Left renal pelvis (tissue), 4 donors: ENCODE measurements at regions not wholly inside any gene's neighbourhood (a gene's known extent, or its start where the extent isn't known, plus 50 kb on each side); places are given as distances from the start of the nearest gene placed in this dataset.

ENCODE experiments used
- DNase-seq, 4 donors: peaks; one replicate each; pipeline ENCODE4 v3.0.0-alpha.2; 2013; ENCODE audit warnings: low read depth in 4 of 4, low spot score in 3 of 4

GRCh38 chr4:32169841-32170240, 1449.7 kb downstream of the PCDH7 start:
- DNase-seq: no peak

GRCh38 chr4:32172086-32172485, 1451.9 kb downstream of the PCDH7 start:
- no peak for DNase-seq

- no peak for DNase-seq
Observed at GRCh38 chr4:32172761-32173160, 1452.6 kb downstream of the PCDH7 start.

DNA sequence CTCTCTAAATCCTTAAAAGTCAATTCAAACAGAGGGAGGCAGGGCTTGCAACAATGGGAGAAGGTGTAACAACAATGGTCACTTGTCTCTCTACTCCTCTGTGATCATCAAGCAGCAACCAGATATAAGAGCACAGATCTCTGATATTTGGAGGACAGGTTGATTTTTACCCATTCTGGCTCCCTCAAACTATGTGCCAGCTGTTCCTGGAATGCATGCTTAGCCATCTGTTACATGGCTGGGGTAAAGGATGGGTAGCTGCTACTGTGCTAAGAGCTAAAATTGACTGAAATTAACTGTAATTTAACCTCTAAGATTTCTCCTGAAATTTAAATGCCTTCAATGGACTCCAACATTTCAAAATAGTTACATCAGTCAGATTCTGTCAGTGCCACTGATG, 1459.9 kb downstream of the PCDH7 start:
- DNase-seq: no peak

- no peak for DNase-seq
Observed at GRCh38 chr4:32184186-32184585, 1464.0 kb downstream of the PCDH7 start.

- DNase-seq: no peak
Observed at GRCh38 chr4:32189130-32189529, 1469.0 kb downstream of the PCDH7 start.

- no peak for DNase-seq
Observed at GRCh38 chr4:32189788-32190187, 1469.6 kb downstream of the PCDH7 start.

- no peak for DNase-seq
Observed at GRCh38 chr4:32191961-32192360, 1471.8 kb downstream of the PCDH7 start.

- DNase-seq: no peak
Observed at GRCh38 chr4:32192363-32192762, 1472.2 kb downstream of the PCDH7 start.

- no peak for DNase-seq
Observed at GRCh38 chr4:32192991-32193390, 1472.8 kb downstream of the PCDH7 start.

DNA sequence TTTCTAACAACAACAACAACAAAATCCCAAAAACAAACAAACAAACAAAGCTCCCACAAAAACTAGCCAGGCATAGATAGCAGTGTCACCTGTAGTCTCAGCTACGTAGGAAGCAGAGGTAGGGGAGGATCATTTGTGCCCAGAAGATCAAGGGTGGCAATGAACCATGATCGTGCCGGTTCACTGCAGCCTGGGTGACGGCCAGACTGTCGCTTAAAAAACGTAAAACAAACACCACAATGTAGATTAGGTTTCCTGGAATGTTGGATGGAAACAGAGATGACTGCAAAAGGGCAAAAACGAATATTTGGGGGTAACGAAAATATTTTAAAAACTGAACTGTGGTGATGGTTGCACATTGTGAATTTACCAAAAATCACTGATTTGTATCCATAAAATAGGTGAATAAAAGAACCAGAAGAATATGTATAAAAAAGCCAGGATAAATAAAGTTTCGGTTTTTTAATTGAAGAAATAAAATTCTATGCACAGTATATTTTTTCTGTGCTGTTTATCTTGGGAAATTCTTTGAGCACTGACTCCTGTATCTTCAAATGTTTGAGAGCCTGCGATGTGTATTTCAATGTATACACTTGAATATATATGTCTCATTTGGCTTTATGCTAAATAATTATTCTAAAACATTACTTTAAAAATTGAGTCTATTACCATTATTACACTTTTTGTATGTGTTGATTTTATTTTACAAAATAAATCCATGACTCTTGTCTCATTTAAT, 1477.0 kb downstream of the PCDH7 start:
- DNase-seq: peak in 2 of 4 donors; percentile 11 to 14

DNA sequence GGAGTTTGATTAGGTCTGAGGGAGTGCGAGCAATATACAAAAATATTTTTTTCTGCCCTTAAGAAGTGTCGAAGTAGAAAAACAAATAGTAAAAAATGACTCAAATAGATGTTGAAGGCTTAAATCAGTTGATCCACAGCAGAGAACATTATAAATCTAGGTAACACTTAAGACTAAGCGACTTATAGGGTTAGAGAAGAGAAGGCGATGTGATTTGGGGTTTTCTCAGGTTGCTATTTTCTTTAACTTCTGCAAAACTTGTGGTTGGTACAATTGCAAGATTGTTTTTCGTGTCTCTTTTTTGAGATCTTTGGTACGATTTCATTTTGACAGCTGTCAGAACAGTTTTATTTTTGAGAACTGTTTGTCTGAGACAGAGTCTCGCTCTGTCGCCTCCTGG, 1479.5 kb downstream of the PCDH7 start:
- no peak for DNase-seq

- DNase-seq: no peak
Observed at GRCh38 chr4:32203340-32203739, 1483.2 kb downstream of the PCDH7 start.

- no peak for DNase-seq
Observed at GRCh38 chr4:32206756-32207155, 1486.6 kb downstream of the PCDH7 start.

DNA sequence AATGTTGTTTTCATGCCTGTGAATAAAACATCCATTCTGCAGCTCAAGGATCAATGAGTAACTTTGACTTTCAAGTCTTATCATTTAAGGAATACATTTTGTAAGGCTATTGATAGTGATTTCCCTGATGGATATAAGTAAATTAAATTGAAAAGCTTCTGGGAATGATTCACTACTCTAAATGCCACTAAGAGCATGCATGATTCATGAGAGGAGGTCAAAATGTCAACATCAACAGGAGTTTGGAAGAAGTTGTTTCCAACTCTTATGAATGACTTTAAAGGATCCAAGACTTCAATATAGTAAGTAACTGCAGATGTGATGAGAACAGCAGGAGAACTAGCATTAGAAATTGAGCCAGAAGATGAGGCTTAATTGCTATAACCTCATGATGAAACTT, 1487.3 kb downstream of the PCDH7 start:
- no peak for DNase-seq

DNA sequence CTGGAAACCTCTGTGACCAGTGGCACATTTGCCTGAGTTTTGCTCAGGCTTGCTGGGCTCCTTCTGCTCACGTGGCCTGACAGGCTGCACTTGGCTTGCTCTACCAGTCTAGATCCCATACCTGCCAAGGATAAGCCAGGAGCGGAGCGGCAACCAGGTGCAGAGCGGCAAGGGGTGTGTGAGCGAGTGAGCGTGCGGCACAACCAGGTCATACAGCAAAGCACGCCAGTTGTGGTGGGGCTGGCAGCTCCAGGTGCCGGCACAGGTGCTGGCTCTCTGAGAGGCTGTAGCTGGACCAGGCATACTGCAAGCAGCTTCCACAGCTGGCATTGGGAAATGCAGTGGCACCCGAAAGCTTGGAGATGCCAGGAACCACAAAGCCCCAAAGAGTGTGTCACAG, 1495.1 kb downstream of the PCDH7 start:
- DNase-seq: no peak

DNA sequence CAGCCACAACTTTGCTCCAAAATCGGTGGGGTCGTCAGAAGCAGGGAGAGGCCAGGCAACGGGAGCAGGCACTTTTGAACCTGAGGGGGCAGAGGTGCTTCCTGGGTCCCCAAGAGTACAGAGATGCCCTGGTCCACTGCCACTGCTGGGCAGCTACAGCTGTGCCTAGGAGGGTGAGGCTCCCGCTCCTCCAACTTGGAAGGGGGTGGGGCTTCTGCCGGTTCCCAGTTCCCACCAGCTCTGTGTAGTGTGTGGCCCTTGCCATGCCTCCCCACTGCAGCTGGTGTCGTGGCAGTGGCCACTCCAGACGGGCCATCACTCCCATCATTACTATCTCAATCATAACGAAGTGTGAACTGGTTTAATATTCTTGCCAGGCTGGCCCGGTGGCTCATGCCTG, 1496.3 kb downstream of the PCDH7 start:
- no peak for DNase-seq

- DNase-seq: no peak
Observed at GRCh38 chr4:32219306-32220075, 1499.3 kb downstream of the PCDH7 start.

DNA sequence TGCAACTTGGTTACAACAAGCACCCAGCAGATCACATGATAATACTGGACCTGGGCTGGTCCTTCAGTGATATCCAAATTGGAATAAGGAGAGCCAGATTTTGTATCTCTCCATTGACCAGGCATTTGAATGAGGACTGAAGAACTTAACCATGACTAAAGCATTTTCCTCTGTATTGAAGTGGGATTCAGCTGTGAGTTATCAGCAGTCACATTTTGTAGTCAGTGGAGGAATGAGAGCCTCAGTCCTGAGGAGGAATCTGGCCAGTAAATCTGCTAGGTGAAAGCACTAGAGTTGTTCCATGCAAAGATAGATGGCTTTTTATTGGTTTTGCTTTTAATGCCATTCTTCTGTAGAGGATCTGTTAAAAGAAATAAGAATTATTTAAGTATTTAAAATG, 1506.0 kb downstream of the PCDH7 start:
- no peak for DNase-seq

- DNase-seq: no peak
Observed at GRCh38 chr4:32226733-32227132, 1506.6 kb downstream of the PCDH7 start.

DNA sequence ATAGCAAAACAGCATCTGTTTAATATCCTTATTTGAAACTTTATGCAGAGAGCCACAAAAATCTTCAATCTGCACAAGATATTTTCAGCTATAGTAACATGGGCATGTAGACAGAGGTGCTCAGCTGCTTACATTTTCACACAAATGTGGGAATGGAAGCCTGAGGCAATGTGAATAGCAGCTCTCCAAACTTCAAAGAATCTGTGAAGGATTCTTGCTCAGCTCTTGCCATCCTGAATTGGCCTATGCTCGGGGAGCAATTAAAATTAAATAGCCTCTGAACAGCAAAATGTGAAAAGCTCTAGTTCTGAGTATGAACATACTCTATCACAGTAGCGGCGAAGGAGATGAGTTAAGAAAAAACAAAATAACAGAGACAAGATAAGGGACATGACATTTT, 1523.8 kb downstream of the PCDH7 start:
- no peak for DNase-seq

DNA sequence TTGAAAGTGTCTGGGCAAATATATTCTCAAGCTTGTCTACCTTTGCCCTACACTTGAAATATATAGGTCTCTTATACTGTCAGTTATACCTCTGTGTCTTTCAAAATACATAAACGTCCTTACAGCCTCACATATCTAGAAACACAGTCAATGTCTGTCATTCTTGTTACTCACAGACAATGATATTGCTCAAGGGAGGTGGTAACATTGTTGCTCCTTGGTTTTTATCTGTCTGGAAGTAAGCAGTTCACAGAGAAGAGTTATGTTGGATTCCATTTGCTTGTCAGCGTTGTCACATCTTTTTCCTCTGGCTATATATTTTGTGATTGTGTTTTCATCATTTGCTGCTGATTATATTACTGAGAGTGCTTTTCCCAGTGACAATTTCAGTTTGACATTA, 1528.9 kb downstream of the PCDH7 start:
- DNase-seq: no peak
